Fibroblast of mammary gland (primary cell): ENCODE measurements at regions not wholly inside any gene's neighbourhood (a gene's known extent, or its start where the extent isn't known, plus 50 kb on each side); places are given as distances from the start of the nearest gene placed in this dataset.
A peak's percentile ranks its signal among the peaks of the same experiment; 100 is the strongest.
"Not testable (repeated sequence)": the region's sequence is repeated elsewhere in the genome, so short reads cannot be mapped to it uniquely, and the experiment has no call there.

Experiments used
- DNase-seq: peaks from one replicate; pipeline ENCODE4 v3.0.0-alpha.2; 2010; ENCODE audit warnings: low read depth
- H3K4me3 ChIP-seq: 2 replicates; pipeline ENCODE4 v1.5.1; 2011; ENCODE audit warnings: low read depth, mild to moderate bottlenecking, low read length, moderate library complexity; ENCODE audit not compliant: control insufficient read depth
- TF ChIP-seq, protein P1 (sequence below): conservative IDR thresholded peaks from 2 replicates; pipeline ENCODE4 v1.5.1; 2011; ENCODE audit warnings: low read depth, low read length, inconsistent platforms; ENCODE audit not compliant: control insufficient read depth, insufficient read depth

DNA sequence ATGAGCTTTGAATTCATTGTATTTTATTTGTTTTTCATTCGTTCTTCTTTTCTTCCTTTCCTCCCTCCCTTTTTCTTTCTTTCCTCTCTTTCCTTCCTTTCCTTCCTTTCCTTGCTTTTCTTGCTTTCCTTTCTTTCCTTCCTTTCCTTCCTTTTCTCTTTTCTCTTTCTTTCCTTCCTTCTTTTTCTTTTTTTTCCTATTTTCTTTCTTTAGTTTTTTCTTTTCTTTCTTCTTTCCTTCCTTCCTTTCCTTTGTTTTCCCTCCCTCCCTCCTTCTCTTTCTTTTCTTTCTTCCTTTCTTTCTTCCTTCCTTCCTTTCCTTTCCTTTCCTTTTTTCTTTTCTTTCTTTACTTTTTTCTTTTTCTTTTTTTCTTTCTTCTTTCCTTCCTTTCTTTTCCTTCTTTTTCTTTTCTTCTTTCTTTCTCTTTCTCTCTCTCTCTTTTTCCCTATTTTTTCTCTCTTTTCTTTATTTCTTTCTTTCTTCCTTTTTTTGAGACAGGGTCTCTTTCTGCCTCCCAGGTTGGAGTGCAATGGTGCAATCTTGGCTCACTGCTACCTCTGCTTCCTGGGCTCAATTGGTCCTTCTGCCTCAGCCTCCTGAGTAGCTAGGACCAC is 357.1 kb upstream of the PRR16 start:
- TF ChIP-seq, protein P1, sequence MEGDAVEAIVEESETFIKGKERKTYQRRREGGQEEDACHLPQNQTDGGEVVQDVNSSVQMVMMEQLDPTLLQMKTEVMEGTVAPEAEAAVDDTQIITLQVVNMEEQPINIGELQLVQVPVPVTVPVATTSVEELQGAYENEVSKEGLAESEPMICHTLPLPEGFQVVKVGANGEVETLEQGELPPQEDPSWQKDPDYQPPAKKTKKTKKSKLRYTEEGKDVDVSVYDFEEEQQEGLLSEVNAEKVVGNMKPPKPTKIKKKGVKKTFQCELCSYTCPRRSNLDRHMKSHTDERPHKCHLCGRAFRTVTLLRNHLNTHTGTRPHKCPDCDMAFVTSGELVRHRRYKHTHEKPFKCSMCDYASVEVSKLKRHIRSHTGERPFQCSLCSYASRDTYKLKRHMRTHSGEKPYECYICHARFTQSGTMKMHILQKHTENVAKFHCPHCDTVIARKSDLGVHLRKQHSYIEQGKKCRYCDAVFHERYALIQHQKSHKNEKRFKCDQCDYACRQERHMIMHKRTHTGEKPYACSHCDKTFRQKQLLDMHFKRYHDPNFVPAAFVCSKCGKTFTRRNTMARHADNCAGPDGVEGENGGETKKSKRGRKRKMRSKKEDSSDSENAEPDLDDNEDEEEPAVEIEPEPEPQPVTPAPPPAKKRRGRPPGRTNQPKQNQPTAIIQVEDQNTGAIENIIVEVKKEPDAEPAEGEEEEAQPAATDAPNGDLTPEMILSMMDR = no peak
- no peak for DNase-seq
- no peak overlapping the region for H3K4me3 ChIP-seq

DNA sequence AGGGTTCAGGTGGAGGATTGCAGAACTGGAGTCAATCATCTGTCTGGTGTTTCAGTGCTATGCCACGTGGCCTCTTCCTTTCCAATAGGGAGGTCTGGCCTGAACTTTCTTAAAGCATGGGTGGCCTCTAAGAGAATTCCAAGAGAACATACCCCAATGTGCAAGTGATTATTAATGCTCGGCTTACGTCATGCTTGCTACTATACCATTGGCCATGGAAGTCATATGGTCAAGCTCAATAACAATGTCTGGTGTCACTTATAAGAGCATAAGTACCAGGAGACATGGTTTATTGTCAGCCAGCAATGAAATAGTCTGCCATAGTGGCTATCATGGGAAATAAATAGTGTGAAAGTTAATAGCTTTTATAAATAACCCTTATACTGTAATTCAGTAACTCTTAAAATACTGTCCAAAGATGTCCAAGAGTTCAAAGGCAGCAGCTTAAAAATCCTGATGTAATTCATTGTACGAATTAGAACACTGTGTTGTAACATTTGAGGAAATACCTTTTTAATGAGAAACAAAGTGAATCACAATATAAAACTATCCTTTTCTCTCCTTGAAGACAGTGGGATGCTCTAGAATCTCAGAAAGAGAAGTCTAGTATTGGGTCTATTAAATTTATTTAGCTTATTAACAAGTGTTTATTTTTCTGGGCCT is 355.4 kb upstream of the PRR16 start:
- H3K4me3 ChIP-seq = no peak overlapping the region
- DNase-seq = peak; percentile 75
- TF ChIP-seq, protein P1 = no peak

DNA sequence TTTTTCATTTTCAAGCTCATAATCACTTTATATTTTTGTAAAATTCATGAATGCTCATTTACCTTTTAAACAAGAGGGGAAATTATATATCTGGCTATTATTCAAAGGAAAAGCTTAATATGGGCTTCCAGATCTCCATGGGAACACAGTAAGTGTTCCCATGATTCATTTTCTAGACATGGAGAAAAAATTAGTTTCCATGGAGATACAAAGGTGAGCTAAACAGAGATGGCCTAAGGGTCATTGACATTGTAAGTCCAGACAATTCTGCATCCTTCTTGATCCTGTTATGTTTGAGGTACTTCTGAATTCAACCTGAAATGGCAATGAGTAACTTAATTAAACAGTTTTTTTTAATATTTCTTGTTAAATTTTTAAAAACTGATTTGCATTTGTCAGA is 341.4 kb upstream of the PRR16 start:
- no peak overlapping the region for H3K4me3 ChIP-seq
- TF ChIP-seq, protein P1 = no peak
- peak; percentile 5 for DNase-seq

DNA sequence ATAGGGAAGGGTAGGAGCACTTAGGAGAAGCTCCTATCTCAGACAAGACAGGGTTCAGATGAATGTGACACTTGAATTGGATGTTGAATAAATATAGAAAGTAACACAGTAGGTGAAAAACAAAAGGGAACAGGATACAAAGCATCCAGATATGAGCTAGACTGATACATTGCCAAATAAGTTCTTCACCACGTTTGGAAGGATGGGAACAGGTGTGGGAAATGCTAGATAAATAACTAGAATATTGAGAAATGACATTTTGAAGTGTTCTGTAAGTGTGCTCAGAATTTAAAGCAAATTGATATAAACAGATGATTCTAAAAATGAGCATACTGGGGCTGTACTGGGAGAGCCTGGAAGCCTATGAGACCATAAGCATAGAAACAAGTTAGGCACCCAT is 340.1 kb upstream of the PRR16 start:
- no peak for DNase-seq
- TF ChIP-seq, protein P1 = no peak
- H3K4me3 ChIP-seq = no peak overlapping the region

DNA sequence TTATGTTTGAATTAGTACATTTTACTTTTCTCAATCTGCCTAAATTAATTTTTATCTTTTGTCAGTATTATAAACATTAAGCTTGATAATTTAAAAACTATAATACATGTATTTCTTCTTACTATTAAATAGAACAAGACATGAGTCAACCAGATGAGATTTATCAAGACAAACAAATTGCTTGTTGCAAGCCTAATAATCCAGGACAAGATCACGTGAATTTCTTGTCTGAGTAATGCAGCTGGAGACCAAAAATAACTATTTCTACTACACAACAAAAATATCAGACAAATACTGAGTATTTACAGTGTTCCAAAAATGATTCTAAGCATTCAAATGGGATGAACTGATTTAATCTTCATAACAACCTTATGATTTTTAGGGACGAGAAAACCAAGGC is 339.1 kb upstream of the PRR16 start:
- peak; percentile 64 for DNase-seq
- no peak overlapping the region for H3K4me3 ChIP-seq
- TF ChIP-seq, protein P1 = no peak

DNA sequence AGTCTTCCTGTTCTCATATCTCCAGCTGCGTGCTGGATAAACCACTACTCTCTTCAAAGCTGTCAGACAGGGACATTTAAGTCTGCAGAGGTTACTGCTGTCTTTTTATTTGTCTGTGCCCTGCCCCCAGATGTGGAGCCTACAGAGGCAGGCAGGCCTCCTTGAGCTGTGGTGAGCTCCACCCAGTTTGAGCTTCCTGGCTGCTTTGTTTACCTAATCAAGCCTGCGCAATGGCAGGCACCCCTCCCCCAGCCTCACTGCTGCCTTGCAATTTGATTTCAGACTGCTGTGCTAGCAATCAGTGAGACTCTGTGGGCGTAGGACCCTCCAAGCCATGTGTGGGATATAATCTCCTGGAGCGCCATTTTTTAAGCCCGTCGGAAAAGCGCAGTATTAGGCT is 331.8 kb upstream of the PRR16 start:
- DNase-seq, H3K4me3 ChIP-seq: not testable (repeated sequence)

DNA sequence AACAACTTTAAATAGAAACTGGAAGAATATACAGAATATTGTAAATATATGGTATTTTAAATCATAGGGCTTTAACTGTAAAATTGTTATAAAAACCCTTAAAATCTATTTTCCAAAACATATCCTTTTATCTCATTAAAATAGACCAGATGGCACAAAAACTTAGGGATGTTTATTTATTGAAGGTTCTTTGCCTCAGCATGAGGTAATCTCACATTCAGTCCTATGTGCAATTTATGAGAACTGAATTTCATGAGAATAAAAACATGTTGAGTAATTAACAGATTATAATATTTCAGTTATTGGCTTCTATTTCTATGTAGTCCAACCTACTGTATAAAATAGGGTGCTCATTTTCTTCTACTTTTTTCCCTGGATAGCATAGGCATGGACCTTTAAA is 329.2 kb upstream of the PRR16 start:
- H3K4me3 ChIP-seq = no peak overlapping the region
- DNase-seq = no peak
- TF ChIP-seq, protein P1 = no peak
